Keratinocyte (primary cell): ENCODE measurements at regions not wholly inside any gene's neighbourhood (a gene's known extent, or its start where the extent isn't known, plus 50 kb on each side); places are given as distances from the start of the nearest gene placed in this dataset.

Experiments used
- EZH2 ChIP-seq: IDR thresholded peaks from one replicate; pipeline ENCODE4 v1.6.1; 2012; ENCODE audit warnings: inconsistent platforms, mild to moderate bottlenecking, low read length, moderate library complexity
- TF ChIP-seq, protein P1 (sequence below), 3 experiments: IDR thresholded peaks in 1 of 3; conservative IDR thresholded peaks in 1 of 3; optimal IDR thresholded peaks in 1 of 3; 2 replicates in 2 of 3; 3 replicates in 1 of 3; pipeline versions ENCODE3 to v1.5.1; 2011; ENCODE audit warnings: low read length in 3 of 3, mild to moderate bottlenecking in 3 of 3, moderate library complexity in 2 of 3, control low read depth in 1 of 3, inconsistent platforms in 1 of 3; ENCODE audit not compliant: insufficient read depth in 2 of 3; ENCODE audit errors: extremely low read depth in 1 of 3

DNA sequence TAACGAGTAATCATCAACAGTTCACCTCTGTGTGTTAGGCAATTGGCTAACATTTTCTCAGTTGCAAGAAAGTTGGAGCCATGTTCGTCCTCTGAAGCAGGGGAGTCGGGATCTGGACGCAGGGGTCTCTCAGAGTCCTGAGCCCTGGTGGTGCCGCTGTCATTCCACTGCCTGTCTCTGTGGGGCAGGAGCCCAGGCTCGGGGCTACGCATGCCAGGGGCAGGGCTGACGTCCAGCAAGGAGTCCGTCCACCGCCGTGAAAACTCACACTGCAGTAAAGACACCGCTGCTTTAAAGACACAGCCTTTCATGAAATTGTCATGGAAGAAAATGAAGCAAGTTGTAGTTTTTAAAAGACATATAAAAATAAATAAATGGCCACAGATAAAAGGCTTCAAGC is 571.1 kb upstream of the SOX11 start:
- TF ChIP-seq, protein P1, sequence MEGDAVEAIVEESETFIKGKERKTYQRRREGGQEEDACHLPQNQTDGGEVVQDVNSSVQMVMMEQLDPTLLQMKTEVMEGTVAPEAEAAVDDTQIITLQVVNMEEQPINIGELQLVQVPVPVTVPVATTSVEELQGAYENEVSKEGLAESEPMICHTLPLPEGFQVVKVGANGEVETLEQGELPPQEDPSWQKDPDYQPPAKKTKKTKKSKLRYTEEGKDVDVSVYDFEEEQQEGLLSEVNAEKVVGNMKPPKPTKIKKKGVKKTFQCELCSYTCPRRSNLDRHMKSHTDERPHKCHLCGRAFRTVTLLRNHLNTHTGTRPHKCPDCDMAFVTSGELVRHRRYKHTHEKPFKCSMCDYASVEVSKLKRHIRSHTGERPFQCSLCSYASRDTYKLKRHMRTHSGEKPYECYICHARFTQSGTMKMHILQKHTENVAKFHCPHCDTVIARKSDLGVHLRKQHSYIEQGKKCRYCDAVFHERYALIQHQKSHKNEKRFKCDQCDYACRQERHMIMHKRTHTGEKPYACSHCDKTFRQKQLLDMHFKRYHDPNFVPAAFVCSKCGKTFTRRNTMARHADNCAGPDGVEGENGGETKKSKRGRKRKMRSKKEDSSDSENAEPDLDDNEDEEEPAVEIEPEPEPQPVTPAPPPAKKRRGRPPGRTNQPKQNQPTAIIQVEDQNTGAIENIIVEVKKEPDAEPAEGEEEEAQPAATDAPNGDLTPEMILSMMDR (optimal IDR thresholded peaks at IDR 0.05 in 1 of 3, IDR thresholded peaks at IDR 0.05 in 1 of 3, conservative IDR thresholded peaks at IDR 0.05 in 1 of 3; ENCODE audit: extremely low read depth in 1 of 3, insufficient read depth in 2 of 3, low read length in 3 of 3) = no peak
- TF ChIP-seq EZH2 = no peak
